Astrocyte of the hippocampus (primary cell): ENCODE measurements at regions not wholly inside any gene's neighbourhood (a gene's known extent, or its start where the extent isn't known, plus 50 kb on each side); places are given as distances from the start of the nearest gene placed in this dataset.
A peak's percentile ranks its signal among the peaks of the same experiment; 100 is the strongest.

Experiments used
- DNase-seq: peaks from one replicate; pipeline ENCODE4 v3.0.0; 2011; ENCODE audit warnings: low read depth, low spot score

- no peak for DNase-seq
These were observed 69.7 kb downstream of the SKA1 start for GRCh38 chr18:50444539-50444938.

- DNase-seq = no peak
These were observed 71.8 kb downstream of the SKA1 start for GRCh38 chr18:50446629-50447028.

DNA sequence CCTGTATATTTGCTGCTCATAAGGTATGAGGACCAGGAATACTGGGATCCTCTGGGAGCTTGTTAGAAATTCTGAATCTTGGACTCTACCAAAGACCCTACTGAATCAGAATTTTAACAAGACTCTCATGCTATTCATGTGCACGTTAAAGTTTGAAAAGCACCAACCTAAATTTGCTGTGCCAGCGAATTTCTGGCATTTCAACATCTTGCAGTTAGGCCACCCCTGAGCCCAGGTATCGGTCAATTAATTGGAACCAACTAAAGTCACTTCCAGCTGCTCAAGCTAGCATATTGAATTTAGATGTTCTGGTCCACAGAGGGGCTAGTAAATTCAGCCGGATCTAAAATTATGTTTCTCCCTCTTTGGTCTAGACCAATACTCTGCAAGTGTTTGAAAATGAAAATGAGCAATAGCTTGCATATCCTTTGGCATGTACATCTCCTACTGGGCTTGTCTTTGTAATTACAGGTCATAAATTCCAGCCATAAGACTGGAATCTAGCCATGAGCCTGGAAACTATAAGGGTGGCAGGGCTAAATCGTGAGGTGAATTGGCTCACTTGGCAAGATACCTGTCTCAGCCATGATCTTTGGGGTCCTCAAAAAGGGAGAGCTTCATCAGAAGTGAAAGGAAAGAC lies 72.4 kb downstream of the SKA1 start:
- DNase-seq = no peak

GRCh38 chr18:50447952-50448351 lies 73.1 kb downstream of the SKA1 start:
- DNase-seq = no peak

DNA sequence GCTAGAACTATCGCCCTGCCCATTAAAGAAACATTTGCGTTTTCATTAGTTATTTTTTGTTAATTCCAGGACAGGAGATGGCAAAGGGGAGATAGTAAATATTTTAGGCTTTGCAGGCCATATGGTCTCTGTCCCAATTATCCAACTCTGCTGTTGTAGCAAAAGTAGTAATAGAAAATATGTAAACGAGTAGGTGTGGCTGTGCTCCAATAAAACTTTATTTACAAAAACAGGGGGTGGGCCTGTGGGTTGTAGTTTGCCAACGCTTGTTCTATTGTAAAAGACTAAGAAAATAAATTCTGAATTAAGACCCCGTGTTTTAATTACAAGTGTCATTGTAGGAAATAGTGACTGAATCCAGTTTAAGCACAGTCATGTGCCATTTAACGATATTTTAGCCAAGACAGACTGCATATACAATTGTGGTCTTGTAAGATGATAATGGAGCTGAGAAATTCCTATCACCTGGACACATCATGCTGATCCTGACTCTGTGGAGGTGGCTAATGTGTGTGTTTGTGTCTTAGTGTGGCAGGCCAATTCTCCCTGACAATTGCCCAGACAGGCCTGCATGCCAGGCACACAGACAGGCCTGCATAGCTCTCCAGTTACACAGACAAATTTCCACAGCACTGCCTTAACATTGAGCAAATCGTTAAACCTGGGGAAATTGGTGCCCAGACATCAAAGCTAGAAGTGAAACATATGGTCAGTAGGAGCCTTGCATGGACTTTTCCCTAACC lies 76.4 kb downstream of the SKA1 start:
- no peak for DNase-seq

DNA sequence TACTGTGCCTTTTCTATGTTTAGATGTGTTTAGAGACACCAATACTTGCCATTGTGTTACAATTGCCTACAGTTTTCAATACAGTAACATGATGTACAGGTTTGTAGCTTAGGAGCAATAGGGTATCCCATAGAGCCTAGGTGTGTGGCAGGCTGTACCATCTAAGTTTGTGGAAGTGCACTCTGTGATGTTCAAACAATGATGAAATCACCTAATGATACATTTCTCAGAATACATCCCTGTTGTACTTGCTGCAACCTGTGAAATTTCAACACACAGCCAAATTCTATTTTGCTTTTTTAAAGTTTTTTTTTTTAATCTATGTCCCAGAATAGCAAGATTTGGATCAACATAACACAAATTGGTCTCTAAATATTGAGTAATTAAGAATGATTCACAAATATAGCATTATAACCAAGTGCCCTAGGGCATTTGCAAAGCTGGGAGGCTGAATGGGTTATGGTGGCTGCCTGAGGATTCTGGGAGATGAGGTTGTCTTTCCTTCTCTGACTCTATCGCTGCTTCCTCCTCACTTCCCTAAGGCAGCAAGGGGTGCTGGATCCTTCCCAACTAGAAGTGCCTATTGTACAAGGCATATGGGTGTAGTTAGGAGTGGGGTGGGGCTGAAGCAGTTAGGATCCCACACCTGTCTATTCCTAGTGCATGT lies 78.3 kb downstream of the SKA1 start:
- DNase-seq = no peak

GRCh38 chr18:50453732-50454131 lies 78.9 kb downstream of the SKA1 start:
- no peak for DNase-seq

- DNase-seq = peak; percentile 66
These were observed 79.6 kb downstream of the SKA1 start for GRCh38 chr18:50454387-50454988.

DNA sequence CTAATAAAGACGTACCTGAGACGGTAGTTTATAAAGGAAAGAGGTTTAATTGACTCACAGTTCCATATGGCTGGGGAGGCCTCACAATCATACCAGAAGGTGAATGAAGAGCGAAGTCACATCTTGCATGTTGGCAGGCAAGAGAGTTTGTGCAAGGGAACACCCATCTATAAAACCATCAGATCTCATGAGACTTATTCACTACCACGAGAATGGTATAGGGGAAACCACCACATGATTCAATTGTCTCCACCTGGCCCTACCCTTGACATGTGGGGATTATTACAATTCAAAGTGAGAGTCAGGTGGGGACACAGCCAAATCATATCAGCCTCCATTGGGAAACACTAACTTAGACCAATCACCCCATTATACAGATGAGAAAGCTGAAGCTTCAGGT lies 81.4 kb downstream of the SKA1 start:
- no peak for DNase-seq

- no peak for DNase-seq
These were observed 82.8 kb downstream of the SKA1 start for GRCh38 chr18:50457639-50458038.

DNA sequence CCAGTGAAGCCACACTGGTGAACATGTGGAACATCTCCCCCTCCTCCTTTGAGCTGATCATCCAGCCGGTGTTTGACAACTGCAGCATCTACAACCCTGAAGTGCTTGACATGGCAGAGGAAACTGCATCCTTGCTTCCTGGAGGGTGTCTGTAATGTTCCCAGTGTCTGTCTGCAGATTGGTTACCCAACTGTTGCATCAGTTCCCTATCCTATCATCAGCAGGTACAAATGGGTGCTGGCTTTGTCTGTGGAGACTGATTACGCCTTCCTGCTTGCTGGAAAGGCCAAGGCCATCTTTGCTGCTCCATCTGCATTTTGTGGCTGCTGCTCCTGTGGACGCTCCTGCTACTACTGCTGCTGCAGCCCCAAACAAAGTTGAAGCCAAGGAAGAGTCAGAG lies 83.5 kb downstream of the SKA1 start:
- DNase-seq = no peak

- no peak for DNase-seq
These were observed 84.0 kb downstream of the SKA1 start for GRCh38 chr18:50458796-50459195.

- DNase-seq = no peak
These were observed 85.2 kb downstream of the SKA1 start for GRCh38 chr18:50460062-50460461.

- DNase-seq = no peak
These were observed 85.9 kb downstream of the SKA1 start for GRCh38 chr18:50460716-50461115.

- no peak for DNase-seq
These were observed 86.4 kb downstream of the SKA1 start for GRCh38 chr18:50461251-50461650.

GRCh38 chr18:50465211-50466153 lies 90.6 kb downstream of the SKA1 start:
- DNase-seq = no peak

DNA sequence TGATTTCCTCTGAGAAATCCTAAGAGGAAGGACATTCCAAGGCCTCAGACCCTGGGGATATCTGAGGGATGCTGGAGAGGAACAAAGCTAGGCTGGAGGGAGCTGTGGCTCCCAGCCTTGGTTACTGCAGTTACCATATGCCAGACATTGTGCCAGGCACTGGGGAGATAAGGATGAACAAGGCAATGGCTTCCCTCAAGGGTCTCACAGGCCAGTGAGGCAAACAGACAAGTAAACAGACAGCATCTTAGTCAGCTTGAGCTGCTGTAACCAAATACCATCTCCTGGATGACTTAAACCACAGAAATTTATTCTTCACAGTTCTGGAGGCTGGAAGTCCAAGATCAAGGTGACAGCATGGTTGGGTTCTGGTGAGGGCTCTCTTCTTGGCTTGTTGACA lies 91.8 kb downstream of the SKA1 start:
- no peak for DNase-seq

DNA sequence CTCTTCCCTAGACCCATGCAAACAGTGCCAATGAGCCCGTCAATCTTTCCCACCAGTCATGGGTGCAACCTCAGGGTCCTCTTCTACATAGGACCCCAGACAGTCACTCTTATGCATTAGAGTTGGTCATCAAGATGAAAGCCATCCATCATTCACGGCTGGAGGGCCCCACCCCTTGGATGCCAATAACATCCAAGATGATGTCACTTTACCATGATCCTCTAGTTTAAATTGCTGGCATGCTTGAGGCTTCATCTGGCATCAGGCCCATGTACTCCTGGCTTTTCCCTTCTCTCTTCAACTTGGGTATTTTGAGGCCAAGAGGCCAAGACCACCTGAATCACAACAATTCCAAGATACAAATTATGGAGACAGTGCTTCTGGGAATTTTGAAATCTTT lies 91.1 kb upstream of the MAPK4 start:
- peak; percentile 15 for DNase-seq

- DNase-seq = no peak
These were observed 90.5 kb upstream of the MAPK4 start for GRCh38 chr18:50469380-50469781.

- DNase-seq = no peak
These were observed 86.9 kb upstream of the MAPK4 start for GRCh38 chr18:50472941-50473340.

DNA sequence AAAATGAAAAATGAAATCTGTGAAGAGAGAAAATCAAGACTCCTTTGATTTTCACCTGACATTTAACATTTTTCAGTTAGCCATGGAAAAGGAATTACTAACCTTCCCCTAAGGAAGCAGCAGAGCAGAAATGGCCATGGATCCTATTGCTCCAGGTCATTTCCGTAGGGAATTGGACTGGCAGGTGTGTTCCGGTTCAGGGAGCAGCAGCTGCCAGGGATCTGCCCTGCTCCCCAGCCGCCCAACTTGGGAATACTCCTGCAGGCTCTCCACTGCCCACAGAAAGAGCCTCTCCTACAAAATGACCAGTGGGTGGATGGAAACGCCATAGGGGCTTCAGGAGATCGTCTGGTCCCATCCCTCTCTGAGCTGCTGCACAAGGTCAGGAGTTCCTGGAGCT lies 86.0 kb upstream of the MAPK4 start:
- DNase-seq = no peak
